HK-2 (cell line): ENCODE measurements at regions not wholly inside any gene's neighbourhood (a gene's known extent, or its start where the extent isn't known, plus 50 kb on each side); places are given as distances from the start of the nearest gene placed in this dataset.
A peak's percentile ranks its signal among the peaks of the same experiment; 100 is the strongest.
"Not testable (repeated sequence)": the region's sequence is repeated elsewhere in the genome, so short reads cannot be mapped to it uniquely, and the experiment has no call there.

Experiments
- DNase-seq: peaks from one replicate; pipeline ENCODE4 v3.0.0-alpha.2; 2018; ENCODE audit not compliant: unreplicated experiment

GRCh38 chrX:739611-740010, 109.0 kb downstream of the SHOX start:
- no peak for DNase-seq

- not testable (repeated sequence) for DNase-seq
Measured at GRCh38 chrX:737021-737420, 106.4 kb downstream of the SHOX start.

GRCh38 chrX:734362-734761, 103.8 kb downstream of the SHOX start:
- no peak for DNase-seq

- no peak for DNase-seq
Measured at GRCh38 chrX:733961-734360, 103.4 kb downstream of the SHOX start.

GRCh38 chrX:729583-730409, 99.2 kb downstream of the SHOX start:
- DNase-seq = no peak

- not testable (repeated sequence) for DNase-seq
Measured at GRCh38 chrX:729101-729500, 98.5 kb downstream of the SHOX start.

- DNase-seq = not testable (repeated sequence)
Measured at GRCh38 chrX:728639-729038, 98.0 kb downstream of the SHOX start.

GRCh38 chrX:727738-728621, 97.4 kb downstream of the SHOX start:
- DNase-seq = peak; percentile 1

GRCh38 chrX:725971-726370, 95.4 kb downstream of the SHOX start:
- no peak for DNase-seq

- no peak for DNase-seq
Measured at GRCh38 chrX:724256-724655, 93.7 kb downstream of the SHOX start.

GRCh38 chrX:723781-724180, 93.2 kb downstream of the SHOX start:
- no peak for DNase-seq

GRCh38 chrX:721354-721753, 90.8 kb downstream of the SHOX start:
- DNase-seq = no peak

- no peak for DNase-seq
Measured at GRCh38 chrX:720825-721224, 90.2 kb downstream of the SHOX start.

GRCh38 chrX:720250-720649, 89.7 kb downstream of the SHOX start:
- DNase-seq = no peak

GRCh38 chrX:716136-716535, 85.5 kb downstream of the SHOX start:
- DNase-seq = no peak

GRCh38 chrX:714131-714530, 83.5 kb downstream of the SHOX start:
- no peak for DNase-seq
